Motor neuron (in vitro differentiated cells): ENCODE measurements at regions not wholly inside any gene's neighbourhood (a gene's known extent, or its start where the extent isn't known, plus 50 kb on each side); places are given as distances from the start of the nearest gene placed in this dataset.
"Not testable (repeated sequence)": the region's sequence is repeated elsewhere in the genome, so short reads cannot be mapped to it uniquely, and the experiment has no call there.

ENCODE experiments used
- ATAC-seq, 8 experiments: fragments of 200-7000 bp; cut with Tn5 transposase; replicated peaks in 6 of 8; 2 replicates each; pipeline ENCODE4 v1.8.0; 2021; ENCODE audit warnings: mild to moderate bottlenecking in 8 of 8, moderate library complexity in 8 of 8
- H3K27ac ChIP-seq, 2 donors: fragments of 250-450 bp; sonication (Bioruptor Pico); 2 replicates each; pipeline ENCODE4 v1.9.0; 2021; ENCODE audit warnings: antibody characterized with exemption in 2 of 2, mild to moderate bottlenecking in 2 of 2, moderate library complexity in 1 of 2
- H3K4me1 ChIP-seq, 2 donors: fragments of 250-450 bp; sonication (Bioruptor Pico); replicated peaks in 1 of 2; 2 replicates each; pipeline ENCODE4 v1.6.1; 2021; ENCODE audit warnings: antibody characterized with exemption in 2 of 2, mild to moderate bottlenecking in 2 of 2, moderate library complexity in 1 of 2
- H3K4me3 ChIP-seq, 5 donors: fragments of 250-450 bp; sonication (Bioruptor Pico); 2 replicates each; pipeline ENCODE4 v1.9.0; 2021; ENCODE audit warnings: antibody characterized with exemption in 5 of 5, mild to moderate bottlenecking in 5 of 5, moderate library complexity in 4 of 5
- WGBS, 10 experiments: fragments of 450-650 bp; shearing (Covaris generic); methylation state at CpG; one replicate each; pipeline ENCODE4 v1.0.0; 2022; 5-methylcytosine and 5-hydroxymethylcytosine counted together
- in situ Hi-C, 9 experiments: fragments of 400-800 bp; cut with MboI; loops; one replicate each; pipeline ENCODE4 v1.15.0; 2021; ENCODE audit warnings: low sequenced_read_pairs in 9 of 9, low pct_unique_long_range_greater_than_20kb in 2 of 9; ENCODE audit not compliant: unreplicated experiment in 9 of 9

DNA sequence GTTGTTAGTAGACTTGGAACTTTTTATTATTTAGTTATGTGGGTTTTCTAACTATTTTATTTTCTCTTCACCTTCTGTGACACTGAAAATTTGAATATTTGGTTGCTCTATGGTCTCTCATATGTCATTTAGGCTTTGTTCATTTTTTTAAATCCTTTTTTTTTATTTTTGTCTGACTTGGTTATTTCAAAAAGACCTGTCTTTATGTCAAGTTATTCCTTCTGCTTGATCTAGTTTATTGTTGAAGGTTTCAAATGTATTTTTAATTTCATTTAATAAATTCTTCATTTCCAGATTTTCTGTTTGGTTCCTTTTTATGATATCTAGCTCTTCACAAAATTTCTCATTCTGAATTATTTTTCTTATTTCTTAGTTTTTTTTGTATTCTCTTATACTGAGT lies 160.6 kb upstream of the ATP5MC3 start:
- Histone ChIP-seq H3K4me1 (no peaks in the 10 kb centered on the region), H3K4me3 (no peak overlapping the region), H3K27ac (no peak overlapping the region)
- in situ Hi-C loops, result no loop called here
- no peak for ATAC-seq

DNA sequence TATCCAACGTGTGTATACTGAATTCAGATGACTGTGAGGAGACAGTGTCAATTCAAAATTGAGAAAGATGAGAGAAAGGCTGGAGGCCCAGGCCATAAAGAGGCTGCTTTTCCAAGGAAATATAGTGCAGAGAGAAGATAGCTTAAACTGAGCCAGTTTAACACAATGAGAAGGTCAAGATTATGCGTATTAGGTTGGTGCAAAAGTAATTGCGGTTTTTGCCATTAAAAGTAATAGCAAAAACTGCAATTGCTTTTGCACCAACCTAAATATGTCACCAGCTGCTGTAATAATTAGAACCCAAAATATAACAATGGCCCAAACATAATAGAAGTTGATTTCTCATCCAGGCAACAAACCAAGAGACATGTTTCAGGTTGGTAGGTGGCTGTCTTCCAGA lies 148.7 kb upstream of the ATP5MC3 start:
- no peaks in the 10 kb centered on the region for H3K4me1 ChIP-seq
- no peak overlapping the region for H3K4me3 ChIP-seq
- H3K27ac ChIP-seq, result no peak overlapping the region
- WGBS, 10 experiments, result 35 to 100% (median 82%) methylated on average over 1 to 3 of the region's 3 CpGs; no CpG with 5 or more reads in 2 of the 10 experiments
- in situ Hi-C loops, result no loop called here
- no peak for ATAC-seq

DNA sequence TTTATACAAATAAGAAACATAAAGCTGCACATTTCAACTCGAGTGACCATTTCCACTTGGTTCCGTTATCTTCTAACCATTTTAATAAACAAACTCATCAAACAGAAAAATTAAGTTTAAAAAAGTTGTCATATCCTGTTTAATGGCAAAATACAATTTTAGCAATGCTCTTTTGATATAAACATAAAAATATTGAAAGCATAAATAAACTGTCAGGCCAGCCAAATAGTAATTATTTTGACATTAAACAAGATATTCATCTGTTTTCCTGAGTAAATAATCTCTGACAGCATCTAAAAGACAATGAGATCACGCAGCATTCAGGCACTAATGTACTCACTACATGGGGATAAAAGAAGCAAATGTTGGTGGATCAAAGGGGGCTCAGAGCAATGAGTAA lies 145.3 kb upstream of the ATP5MC3 start:
- no peak for ATAC-seq
- WGBS, 10 experiments, result 0 to 92% (median 54%) methylated on average over 2 to 3 of the region's 3 CpGs; no CpG with 5 or more reads in 2 of the 10 experiments
- H3K4me3 ChIP-seq, result no peak overlapping the region
- no peaks in the 10 kb centered on the region for H3K4me1 ChIP-seq
- no peak overlapping the region for H3K27ac ChIP-seq
- in situ Hi-C loops, result no loop called here

DNA sequence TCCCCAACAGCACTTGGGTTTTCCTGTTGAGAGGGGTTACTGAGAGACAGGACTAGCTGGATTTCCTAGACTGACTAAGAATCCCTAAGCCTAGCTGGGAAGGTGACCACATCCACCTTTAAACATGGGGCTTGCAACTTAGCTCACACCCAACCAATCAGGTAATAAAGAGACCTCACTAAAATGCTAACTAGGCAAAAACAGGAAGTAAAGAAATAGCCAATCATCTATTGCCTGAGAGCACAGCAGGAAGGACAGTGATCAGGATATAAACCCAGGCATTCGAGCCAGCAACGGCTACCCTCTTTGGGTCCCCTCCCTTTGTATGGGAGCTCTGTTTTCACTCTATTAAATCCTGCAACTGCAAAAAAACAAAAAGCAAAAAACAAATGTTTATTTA lies 144.7 kb upstream of the ATP5MC3 start:
- WGBS, 10 experiments, result 33 to 100% (median 40%) methylated on average over 1 to 2 of the region's 2 CpGs; no CpG with 5 or more reads in 7 of the 10 experiments
- H3K4me1 ChIP-seq, H3K4me3 ChIP-seq, ATAC-seq, in situ Hi-C loops, H3K27ac ChIP-seq: not testable (repeated sequence)

DNA sequence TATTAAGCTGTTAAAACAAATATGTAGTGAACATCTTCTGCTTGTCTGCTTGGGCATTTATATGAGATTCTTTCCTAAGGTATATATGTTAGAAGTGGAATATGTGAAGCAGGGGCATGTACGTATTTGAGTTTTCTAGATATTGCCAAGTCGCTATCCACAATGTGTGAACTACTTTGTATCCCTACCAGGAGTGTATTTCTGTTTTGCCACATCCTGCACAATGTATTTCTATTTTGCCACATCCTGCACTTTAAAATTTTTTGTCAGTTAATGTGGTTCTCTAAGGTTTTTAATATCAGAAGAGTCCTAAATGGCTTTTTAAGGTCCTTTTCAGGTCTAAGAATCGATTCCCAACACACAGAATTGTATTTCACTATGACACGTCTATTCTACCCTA lies 141.7 kb upstream of the ATP5MC3 start:
- 7 to 100% (median 86%) methylated on average over 1 to 4 of the region's 4 CpGs; no CpG with 5 or more reads in 1 of the 10 experiments for WGBS, 10 experiments
- no peak overlapping the region for H3K27ac ChIP-seq
- no peaks in the 10 kb centered on the region for H3K4me1 ChIP-seq
- ATAC-seq, result no peak
- H3K4me3 ChIP-seq, result no peak overlapping the region
- in situ Hi-C loops, result no loop called here

DNA sequence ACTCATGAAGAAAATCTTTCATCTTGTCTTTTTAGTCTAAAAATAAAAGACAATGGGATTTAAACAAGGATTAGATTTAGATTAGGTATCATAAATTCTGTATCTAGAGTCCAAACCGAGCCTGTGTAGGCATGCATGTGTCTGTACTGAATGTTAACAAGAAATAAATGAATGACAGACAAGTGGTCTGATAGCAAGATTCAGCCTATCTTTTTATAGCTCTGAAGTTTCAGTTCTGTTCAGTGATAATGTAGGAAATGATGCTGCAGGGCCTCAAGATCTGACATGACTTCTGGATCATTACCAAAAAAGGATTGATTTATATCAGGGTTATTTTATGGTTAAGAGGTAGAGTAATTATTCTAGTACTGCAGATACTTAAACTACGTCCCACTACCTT lies 137.0 kb upstream of the ATP5MC3 start:
- H3K4me3 ChIP-seq, result no peak overlapping the region
- H3K27ac ChIP-seq, result no peak overlapping the region
- in situ Hi-C loops, result no loop called here
- no peaks in the 10 kb centered on the region for H3K4me1 ChIP-seq
- 7 to 89% (median 34%) methylated on average over 1 to 2 of the region's 2 CpGs; no CpG with 5 or more reads in 2 of the 10 experiments for WGBS, 10 experiments
- no peak for ATAC-seq

DNA sequence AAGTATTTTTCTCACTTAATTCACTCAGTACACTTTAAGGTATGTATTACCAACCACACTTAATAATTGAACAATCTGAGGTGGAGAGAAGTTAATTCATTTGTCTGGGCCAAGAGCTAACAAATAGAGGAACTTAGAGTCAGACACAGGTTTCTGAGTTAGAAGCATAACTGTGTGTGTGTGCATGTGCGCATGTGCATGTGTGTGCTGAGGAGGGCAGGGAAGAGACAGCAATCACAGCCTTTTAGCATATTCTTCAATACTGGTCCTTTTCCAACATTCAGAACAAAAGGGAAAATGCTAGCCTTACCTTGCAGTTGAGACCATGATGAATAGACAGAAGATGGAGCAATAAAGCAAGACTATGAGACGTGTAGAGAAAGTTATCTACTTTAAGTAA lies 136.2 kb upstream of the ATP5MC3 start:
- H3K4me1 ChIP-seq, result no peaks in the 10 kb centered on the region
- no peak overlapping the region for H3K4me3 ChIP-seq
- ATAC-seq, result peak in 3 of 8 experiments; percentile 68 to 91 (median 90)
- H3K27ac ChIP-seq, result no peak overlapping the region
- in situ Hi-C loops, result no loop called here
- 0 to 100% (median 67%) methylated on average over 1 to 2 of the region's 2 CpGs; no CpG with 5 or more reads in 4 of the 10 experiments for WGBS, 10 experiments

DNA sequence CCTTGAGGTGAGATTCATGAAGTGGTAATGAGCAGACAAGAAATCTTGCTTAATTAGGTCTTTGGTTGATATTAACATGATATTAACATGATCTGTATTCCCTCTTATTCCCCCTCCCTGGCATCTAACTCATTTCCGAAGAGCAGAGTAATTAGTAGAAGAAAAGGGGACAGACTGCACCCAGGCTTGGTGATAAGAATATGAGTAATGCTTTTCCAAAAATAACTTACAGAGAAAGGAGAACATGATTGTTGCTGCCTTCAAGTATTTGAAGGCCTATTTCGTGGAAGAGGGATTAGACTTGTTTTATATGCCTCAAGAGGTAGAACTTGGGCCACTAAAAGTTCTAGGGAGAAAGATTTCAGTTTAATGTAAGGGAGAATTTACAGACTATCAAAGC lies 130.6 kb upstream of the ATP5MC3 start:
- Histone ChIP-seq H3K27ac (no peak overlapping the region), H3K4me1 (peaks cover 0 to 2% of the 10 kb centered on the region in 2 donors), H3K4me3 (no peak overlapping the region)
- in situ Hi-C loops, result no loop called here
- WGBS, 10 experiments, result 0 to 86% (median 32%) methylated on average over 1 to 2 of the region's 2 CpGs; no CpG with 5 or more reads in 3 of the 10 experiments
- no peak for ATAC-seq

DNA sequence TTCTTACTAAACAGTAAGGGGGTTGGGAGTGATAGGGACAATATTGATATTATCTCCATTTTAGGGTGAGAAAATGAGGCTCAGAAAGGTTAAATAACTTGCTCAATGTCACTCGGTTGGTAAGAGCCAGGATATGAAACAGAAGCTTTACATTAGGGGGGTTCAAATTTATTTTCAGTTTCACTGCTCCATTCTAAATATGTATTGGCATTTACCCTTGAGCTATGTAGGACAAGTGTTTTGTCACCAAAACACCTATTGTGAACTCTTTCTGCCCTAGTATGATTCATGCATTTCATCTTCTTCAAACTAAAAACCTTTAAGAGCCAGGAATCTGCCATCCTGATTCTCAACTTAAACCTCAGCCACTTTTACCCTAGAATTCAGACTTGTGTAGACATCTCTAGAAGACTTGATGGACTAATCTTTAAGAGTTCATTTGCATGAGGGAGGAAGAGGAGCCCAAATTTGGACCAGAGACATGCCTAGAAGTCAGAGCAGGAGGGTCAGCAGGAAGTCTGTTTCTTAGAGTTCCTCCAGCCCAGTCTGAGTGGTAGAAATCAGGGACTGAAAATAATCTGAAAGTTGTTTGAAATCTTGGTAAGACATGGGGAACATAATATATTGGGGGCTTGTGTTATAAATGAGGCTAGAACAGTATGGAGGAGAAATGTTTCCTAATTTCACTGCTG lies 129.4 kb upstream of the ATP5MC3 start:
- ATAC-seq, result no peak
- Histone ChIP-seq H3K27ac (no peak overlapping the region), H3K4me3 (no peak overlapping the region), H3K4me1 (peaks cover 0 to 2% of the 10 kb centered on the region in 2 donors)
- WGBS, 10 experiments, result 0 to 100% (median 80%) methylated on average over 1 of the region's 1 CpG; no CpG with 5 or more reads in 5 of the 10 experiments
- in situ Hi-C loops, result no loop called here

DNA sequence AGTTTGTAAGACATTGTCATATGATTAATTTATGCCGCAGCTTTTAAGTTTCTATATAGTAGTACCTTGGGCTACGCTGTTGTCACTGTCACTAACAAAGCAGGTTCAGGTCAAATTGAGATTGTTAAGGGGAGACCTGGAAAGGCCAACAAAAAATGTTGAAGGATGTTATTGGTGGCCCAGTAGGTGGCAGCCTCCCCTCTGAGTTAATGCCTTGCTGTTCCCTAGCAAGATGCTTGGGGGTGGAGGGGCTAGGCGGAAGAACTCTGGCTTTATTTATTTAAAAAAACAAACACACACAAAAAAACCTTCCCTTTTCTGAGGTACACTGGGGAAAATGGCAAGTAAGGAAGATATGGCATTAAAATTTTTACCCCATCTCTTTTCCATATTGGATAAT lies 128.3 kb upstream of the ATP5MC3 start:
- Histone ChIP-seq H3K27ac (no peak overlapping the region), H3K4me1 (peaks cover 0 to 2% of the 10 kb centered on the region in 2 donors), H3K4me3 (no peak overlapping the region)
- in situ Hi-C loops, result no loop called here
- peak in 3 of 8 experiments; percentile 67 to 86 (median 68) for ATAC-seq
- WGBS, 10 experiments, result 0 to 90% (median 33%) methylated on average over 1 to 3 of the region's 3 CpGs; no CpG with 5 or more reads in 1 of the 10 experiments

DNA sequence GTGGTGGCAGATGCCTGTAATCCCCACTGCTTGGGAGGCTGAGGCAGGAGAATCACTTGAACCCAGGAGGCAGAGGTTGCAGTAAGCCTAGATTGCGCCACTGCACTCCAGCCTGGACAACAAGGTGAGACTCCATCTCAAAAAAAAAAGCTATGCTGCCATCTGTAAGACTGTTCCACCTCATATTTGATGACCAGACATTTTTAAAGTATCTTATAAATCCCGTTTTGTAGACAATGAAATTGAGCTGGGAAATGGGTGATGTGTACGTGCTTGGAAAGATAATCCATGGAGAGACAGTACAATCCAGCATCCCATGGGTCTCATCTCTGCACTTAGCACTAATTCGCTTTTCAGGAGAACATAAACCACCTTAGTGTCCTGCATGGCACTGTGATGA lies 126.5 kb upstream of the ATP5MC3 start:
- no peak for ATAC-seq
- Histone ChIP-seq H3K4me3 (no peak overlapping the region), H3K27ac (no peak overlapping the region), H3K4me1 (peaks cover 0 to 2% of the 10 kb centered on the region in 2 donors)
- 5 to 83% (median 63%) methylated on average over 1 to 4 of the region's 4 CpGs; no CpG with 5 or more reads in 2 of the 10 experiments for WGBS, 10 experiments
- in situ Hi-C loops, result no loop called here

DNA sequence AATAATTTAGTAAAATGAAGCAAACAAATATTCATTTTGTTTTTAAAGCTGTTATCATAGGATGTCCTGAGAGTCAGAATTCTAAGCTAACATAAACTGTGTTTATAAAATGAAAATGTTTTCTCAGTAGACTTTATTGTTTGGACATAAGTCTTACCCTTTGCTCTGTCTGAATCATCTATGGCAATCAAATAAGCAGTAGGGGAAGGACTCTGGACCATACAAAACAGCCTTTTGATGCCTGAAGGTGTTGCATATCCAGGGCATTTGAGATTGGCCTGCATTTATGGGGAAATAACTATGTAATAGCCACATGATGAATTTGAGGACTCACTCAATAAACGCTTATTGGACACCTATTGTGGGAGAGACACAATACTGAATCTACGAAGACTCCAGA lies 123.0 kb upstream of the ATP5MC3 start:
- Histone ChIP-seq H3K4me1 (no peaks in the 10 kb centered on the region), H3K4me3 (no peak overlapping the region), H3K27ac (no peak overlapping the region)
- 29 to 100% (median 67%) methylated on average over 1 to 2 of the region's 2 CpGs; no CpG with 5 or more reads in 1 of the 10 experiments for WGBS, 10 experiments
- in situ Hi-C loops, result no loop called here
- ATAC-seq, result no peak

DNA sequence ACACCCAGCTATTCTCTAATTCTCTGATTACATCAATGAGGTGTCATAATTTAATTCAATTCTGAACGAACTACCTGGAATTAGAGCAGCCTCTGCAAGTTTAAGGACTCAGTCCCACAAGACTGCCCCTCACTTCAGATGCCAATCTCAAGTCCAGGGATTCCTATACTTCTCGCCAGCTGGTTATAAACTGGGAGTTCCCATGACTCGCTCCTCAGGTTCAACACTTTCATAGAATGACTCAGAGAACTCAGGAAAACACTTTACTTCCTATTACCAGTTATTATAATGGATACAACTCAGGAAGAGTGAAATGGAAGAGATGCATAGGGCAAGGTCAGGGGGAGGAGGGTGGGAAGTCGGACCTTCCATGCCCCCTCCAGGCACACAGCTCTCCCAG lies 112.3 kb upstream of the ATP5MC3 start:
- no peak overlapping the region for H3K4me3 ChIP-seq
- ATAC-seq, result no peak
- 0 to 83% (median 61%) methylated on average over 1 to 3 of the region's 4 CpGs; no CpG with 5 or more reads in 2 of the 10 experiments for WGBS, 10 experiments
- in situ Hi-C loops, result loop anchor here in 1 of 9 experiments (25.0 kb wide), 1 partner anchor 256 kb away; no protein-coding TSS in a partner anchor
- peaks cover 0 to 4% of the 10 kb centered on the region in 2 donors for H3K4me1 ChIP-seq
- no peak overlapping the region for H3K27ac ChIP-seq

DNA sequence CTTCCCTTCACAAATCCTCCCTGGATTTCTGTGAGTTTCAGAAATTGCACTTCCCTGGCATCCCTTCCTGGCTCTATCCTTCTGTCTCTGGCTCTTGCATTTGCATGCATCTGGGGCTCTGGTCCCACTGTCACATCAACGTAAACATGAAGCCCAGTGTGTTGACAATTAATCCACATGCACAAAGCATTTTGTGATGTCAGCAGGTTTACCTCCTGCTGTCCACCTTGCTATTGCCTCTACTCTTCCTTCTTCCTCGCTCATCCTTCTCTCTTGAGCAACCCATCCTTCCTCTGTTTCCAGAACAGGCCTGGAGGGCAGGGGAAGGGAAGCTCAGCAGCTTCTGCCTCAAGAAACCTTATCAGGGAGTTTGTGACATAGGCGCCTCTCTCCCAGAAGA lies 111.7 kb upstream of the ATP5MC3 start:
- peaks cover 0 to 4% of the 10 kb centered on the region in 2 donors for H3K4me1 ChIP-seq
- ATAC-seq, result no peak
- in situ Hi-C loops, result loop anchor here in 1 of 9 experiments (25.0 kb wide), 1 partner anchor 256 kb away; no protein-coding TSS in a partner anchor

More for the DNA sequence above, 111.7 kb upstream of the ATP5MC3 start:
- no peak overlapping the region for H3K4me3 ChIP-seq
- WGBS, 10 experiments, result 0 to 100% (median 79%) methylated on average over 1 to 3 of the region's 3 CpGs; no CpG with 5 or more reads in 2 of the 10 experiments
- H3K27ac ChIP-seq, result no peak overlapping the region
